LoVo (cell line): ENCODE measurements at regions not wholly inside any gene's neighbourhood (a gene's known extent, or its start where the extent isn't known, plus 50 kb on each side); places are given as distances from the start of the nearest gene placed in this dataset.

Source experiments
- DNase-seq: peaks from one replicate; pipeline ENCODE4 v3.0.0-alpha.2; 2016; ENCODE audit warnings: low spot score

GRCh38 chr2:37471994-37472393 lies 127.6 kb downstream of the QPCT start:
- peak; percentile 19 for DNase-seq

- no peak for DNase-seq
These were observed 128.5 kb downstream of the QPCT start for GRCh38 chr2:37472959-37473358.

GRCh38 chr2:37476411-37476810 lies 132.0 kb downstream of the QPCT start:
- DNase-seq, result no peak

- DNase-seq, result no peak
These were observed 133.5 kb downstream of the QPCT start for GRCh38 chr2:37477921-37478320.

- no peak for DNase-seq
These were observed 136.8 kb downstream of the QPCT start for GRCh38 chr2:37481244-37481643.

- no peak for DNase-seq
These were observed 144.6 kb downstream of the QPCT start for GRCh38 chr2:37489041-37489456.

GRCh38 chr2:37489536-37489935 lies 145.1 kb downstream of the QPCT start:
- no peak for DNase-seq

- no peak for DNase-seq
These were observed 149.0 kb downstream of the QPCT start for GRCh38 chr2:37493425-37493824.

- no peak for DNase-seq
These were observed 154.7 kb downstream of the QPCT start for GRCh38 chr2:37499113-37499512.

GRCh38 chr2:37500031-37500430 lies 155.6 kb downstream of the QPCT start:
- DNase-seq, result no peak

- no peak for DNase-seq
These were observed 156.7 kb downstream of the QPCT start for GRCh38 chr2:37501113-37501512.

- DNase-seq, result no peak
These were observed 162.1 kb downstream of the QPCT start for GRCh38 chr2:37506407-37507050.

GRCh38 chr2:37507051-37507410 lies 162.6 kb downstream of the QPCT start:
- no peak for DNase-seq

GRCh38 chr2:37507703-37508102 lies 163.3 kb downstream of the QPCT start:
- DNase-seq, result no peak

GRCh38 chr2:37512971-37513370 lies 158.5 kb downstream of the CDC42EP3 start:
- DNase-seq, result no peak

GRCh38 chr2:37523814-37524362 lies 147.6 kb downstream of the CDC42EP3 start:
- DNase-seq, result no peak

- DNase-seq, result no peak
These were observed 145.1 kb downstream of the CDC42EP3 start for GRCh38 chr2:37526323-37526722.

GRCh38 chr2:37526856-37527255 lies 144.6 kb downstream of the CDC42EP3 start:
- no peak for DNase-seq

- DNase-seq, result no peak
These were observed 144.1 kb downstream of the CDC42EP3 start for GRCh38 chr2:37527361-37527760.

GRCh38 chr2:37529830-37530415 lies 141.5 kb downstream of the CDC42EP3 start:
- DNase-seq, result no peak

- no peak for DNase-seq
These were observed 138.9 kb downstream of the CDC42EP3 start for GRCh38 chr2:37532503-37532902.

- no peak for DNase-seq
These were observed 134.1 kb downstream of the CDC42EP3 start for GRCh38 chr2:37537316-37537715.

- DNase-seq, result no peak
These were observed 129.9 kb downstream of the CDC42EP3 start for GRCh38 chr2:37541516-37541915.

- DNase-seq, result no peak
These were observed 127.4 kb downstream of the CDC42EP3 start for GRCh38 chr2:37543999-37544557.
